ENCODE measurements at regions not wholly inside any gene's neighbourhood (a gene's known extent, or its start where the extent isn't known, plus 50 kb on each side); places are given as distances from the start of the nearest gene placed in this dataset.

GRCh38 chr1:225707824-225708223 lies 54.9 kb upstream of the ENAH start:
- DNase-seq (ENCODE audit: low spot score), result no peak
- Histone ChIP-seq H3K9ac (ENCODE audit: low read depth in 1 of 2, low read length in 2 of 2) (no peak overlapping the region), H3K27ac (ENCODE audit: low read depth in 1 of 2, low read length in 2 of 2) (no peak overlapping the region), H3K4me3 (ENCODE audit: low read depth in 1 of 3, low read length in 3 of 3) (no peak overlapping the region), H3K27me3 (ENCODE audit: control insufficient read depth in 4 of 4, insufficient read depth in 4 of 4, low read length in 3 of 4) (no peaks in the 10 kb centered on the region), H3K9me3 (ENCODE audit: control insufficient read depth in 4 of 4, low read length in 3 of 4) (no peaks in the 10 kb centered on the region), H3K4me1 (ENCODE audit: control insufficient read depth in 4 of 4, insufficient read depth in 4 of 4, low read length in 3 of 4) (no peaks in the 10 kb centered on the region), H3K36me3 (ENCODE audit: control insufficient read depth in 4 of 4, insufficient read depth in 3 of 4, low read depth in 1 of 4, low read length in 3 of 4) (no peaks in the 10 kb centered on the region)
- 90% methylated on average over 3 of the region's 3 CpGs for WGBS
- no peak for TF ChIP-seq CTCF (IDR thresholded peaks at IDR 0.05; ENCODE audit: low read depth, low read length, missing input control)
- no peak for TF ChIP-seq YY1 (IDR thresholded peaks at IDR 0.05)
- TF ChIP-seq FOXA1 (IDR thresholded peaks at IDR 0.05), result no peak
- TF ChIP-seq SP1 (IDR thresholded peaks at IDR 0.05), result no peak
- no peak for TF ChIP-seq FOXA2 (IDR thresholded peaks at IDR 0.05)
- no peak for TF ChIP-seq HNF4G (IDR thresholded peaks at IDR 0.05)
- no peak for TF ChIP-seq RAD21 (IDR thresholded peaks at IDR 0.05)
- no peak for TF ChIP-seq GABPA (IDR thresholded peaks at IDR 0.05 in 1 of 2, conservative IDR thresholded peaks at IDR 0.05 in 1 of 2)
- TF ChIP-seq MAX (IDR thresholded peaks at IDR 0.05), result no peak
- TF ChIP-seq ATF3 (IDR thresholded peaks at IDR 0.05), result no peak
- no peak for TF ChIP-seq ZBTB33 (IDR thresholded peaks at IDR 0.05)
- no peak for TF ChIP-seq EGR1 (IDR thresholded peaks at IDR 0.05; ENCODE audit: low read depth in 2 of 2)
- no peak for TF ChIP-seq RXRA (IDR thresholded peaks at IDR 0.05)
- TF ChIP-seq JUND (IDR thresholded peaks at IDR 0.05), result no peak
- TF ChIP-seq REST (IDR thresholded peaks at IDR 0.05), result no peak
- TF ChIP-seq TAF1 (conservative IDR thresholded peaks at IDR 0.05), result no peak
- no peak for TF ChIP-seq NR2F2 (IDR thresholded peaks at IDR 0.05)
- TF ChIP-seq HNF4A (conservative IDR thresholded peaks at IDR 0.05), result no peak
